ENCODE measurements at regions not wholly inside any gene's neighbourhood (a gene's known extent, or its start where the extent isn't known, plus 50 kb on each side); places are given as distances from the start of the nearest gene placed in this dataset.
A peak's percentile ranks its signal among the peaks of the same experiment; 100 is the strongest.

DNA sequence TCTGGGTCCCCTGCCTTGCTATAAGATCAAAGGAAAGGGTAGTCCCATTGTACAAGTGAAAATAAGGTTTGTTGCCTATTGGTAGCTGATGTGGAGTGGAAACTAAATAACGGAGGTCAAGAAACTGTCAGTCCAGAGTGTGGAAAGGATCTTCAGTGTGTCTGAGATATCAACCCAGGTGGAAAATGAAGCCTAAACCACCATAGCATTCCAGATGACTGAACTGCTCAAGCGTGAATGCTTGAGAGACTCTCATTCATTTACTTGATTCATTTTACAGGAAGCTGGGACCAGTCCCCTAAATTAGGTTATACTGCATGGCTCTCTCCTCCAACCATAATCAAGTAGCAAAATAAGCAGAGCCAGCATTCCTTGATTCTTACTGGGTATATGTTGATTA is 116.0 kb upstream of the SLC28A3 start:
- no peak for DNase-seq

GRCh38 chr9:84460695-84461094 is 120.1 kb upstream of the SLC28A3 start:
- DNase-seq: no peak

DNA sequence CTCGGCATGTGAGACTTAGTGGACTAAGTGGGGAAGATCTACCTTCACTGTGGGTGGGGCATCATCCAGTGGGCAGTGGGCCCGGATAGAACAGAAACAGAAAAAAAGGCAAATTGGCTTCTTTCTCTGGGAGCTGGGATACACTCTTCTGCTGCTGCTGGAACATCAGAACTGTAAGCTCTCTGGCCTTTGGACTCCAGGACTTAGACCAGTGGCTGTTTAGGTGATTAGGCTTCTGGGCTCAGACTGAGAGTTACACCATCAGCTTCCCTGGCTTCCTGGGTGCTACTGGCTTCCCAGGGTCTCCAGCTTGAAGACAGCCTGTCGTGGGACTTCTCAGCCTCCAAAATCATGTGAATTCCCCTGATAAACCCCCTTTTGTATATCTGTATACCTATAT is 122.7 kb upstream of the SLC28A3 start:
- DNase-seq: no peak

DNA sequence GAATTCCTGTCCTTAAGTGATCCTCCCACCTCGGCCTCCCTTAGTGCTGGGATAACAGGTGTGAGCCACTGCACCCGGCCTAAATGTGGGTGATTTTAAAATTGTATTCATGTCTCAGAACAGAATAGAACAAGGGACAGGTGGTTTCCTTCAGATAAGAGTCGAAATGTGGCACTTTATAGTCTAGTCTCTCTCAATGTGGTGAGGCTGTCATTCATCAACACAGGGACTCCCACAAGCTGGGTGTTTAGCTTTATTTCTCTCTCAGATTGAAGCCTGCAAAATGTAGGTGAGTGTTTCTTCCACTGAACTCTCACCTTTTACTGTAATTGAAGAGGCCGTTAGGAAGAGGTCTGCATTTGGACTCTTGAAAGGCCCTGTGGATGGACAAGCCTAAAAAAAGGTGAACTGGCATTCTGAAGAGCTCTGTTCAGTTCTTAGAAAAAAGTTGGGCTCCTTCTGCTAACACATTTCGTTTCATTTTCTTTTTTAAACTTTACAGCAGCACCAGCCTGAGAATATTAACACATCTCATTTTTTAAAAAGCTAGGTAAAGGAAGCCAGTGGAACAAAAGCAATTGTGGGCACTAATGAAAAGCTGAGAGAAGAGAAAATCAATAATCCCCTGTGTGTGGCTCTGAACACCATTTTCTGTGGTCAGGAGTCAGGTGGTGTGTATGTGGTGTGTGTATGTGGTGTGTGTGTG is 126.2 kb upstream of the SLC28A3 start:
- DNase-seq: no peak

- DNase-seq: no peak
Measured at GRCh38 chr9:84471816-84472215, 131.3 kb upstream of the SLC28A3 start.

- DNase-seq: no peak
Measured at GRCh38 chr9:84478996-84479395, 138.4 kb upstream of the SLC28A3 start.

- DNase-seq: no peak
Measured at GRCh38 chr9:84480071-84480470, 139.5 kb upstream of the SLC28A3 start.

GRCh38 chr9:84481231-84481630 is 140.7 kb upstream of the SLC28A3 start:
- no peak for DNase-seq

DNA sequence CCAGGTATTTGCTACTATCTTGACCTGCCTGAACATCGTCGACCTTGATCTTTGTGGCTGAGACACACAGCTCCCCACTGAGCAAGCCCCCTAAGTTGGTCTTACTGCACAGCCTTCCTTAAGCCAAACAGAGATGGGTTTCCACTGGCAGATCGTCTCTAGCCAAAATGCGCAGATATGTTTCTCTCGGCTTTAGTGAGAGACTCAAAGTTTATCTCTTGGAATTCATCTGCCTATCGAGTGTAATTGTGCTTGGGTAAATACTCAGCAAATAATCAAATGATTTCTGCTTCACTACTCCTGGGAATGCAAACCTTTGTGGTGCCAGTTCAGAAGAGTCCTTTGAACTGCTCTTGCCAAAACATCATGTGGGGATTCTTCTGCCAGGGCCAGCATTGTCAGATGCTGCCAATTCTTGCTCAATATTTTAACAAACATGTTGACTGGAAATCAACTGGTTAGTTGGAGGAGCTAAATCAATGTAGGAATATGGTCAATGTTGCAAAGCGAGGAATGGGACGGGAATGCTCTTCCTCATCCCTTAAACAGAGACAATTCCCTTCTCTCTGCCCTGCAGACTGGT is 141.2 kb upstream of the SLC28A3 start:
- no peak for DNase-seq

GRCh38 chr9:84482607-84483006 is 142.0 kb upstream of the SLC28A3 start:
- no peak for DNase-seq

- DNase-seq: no peak
Measured at GRCh38 chr9:84484172-84484571, 143.6 kb upstream of the SLC28A3 start.

DNA sequence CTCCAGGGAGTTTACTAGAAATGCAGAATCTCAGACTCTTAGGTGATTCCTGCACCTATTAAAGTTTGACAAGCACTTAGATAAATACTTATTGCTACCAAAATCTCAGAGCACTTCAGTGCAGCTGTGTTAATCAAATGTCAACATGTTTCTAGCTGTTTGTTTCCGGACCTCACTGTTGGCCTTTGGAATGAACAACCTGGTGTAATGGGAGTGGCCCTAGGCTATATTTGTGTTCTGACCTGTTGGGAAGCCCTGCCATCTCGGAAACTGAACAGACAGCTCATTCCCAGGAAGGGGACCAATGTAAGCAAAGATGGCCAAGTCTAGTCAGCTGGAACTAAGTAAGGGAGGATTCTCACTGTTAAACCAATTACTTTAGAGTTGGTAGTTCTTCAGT is 145.0 kb upstream of the SLC28A3 start:
- DNase-seq: no peak

GRCh38 chr9:84486663-84487062 is 146.1 kb upstream of the SLC28A3 start:
- no peak for DNase-seq

- no peak for DNase-seq
Measured at GRCh38 chr9:84490206-84490841, 149.8 kb upstream of the SLC28A3 start.

GRCh38 chr9:84490842-84491325 is 150.3 kb upstream of the SLC28A3 start:
- no peak for DNase-seq

- DNase-seq: peak; percentile 65
Measured at GRCh38 chr9:84492366-84493159, 152.0 kb upstream of the SLC28A3 start.

- DNase-seq: no peak
Measured at GRCh38 chr9:84493284-84493947, 152.9 kb upstream of the SLC28A3 start.

DNA sequence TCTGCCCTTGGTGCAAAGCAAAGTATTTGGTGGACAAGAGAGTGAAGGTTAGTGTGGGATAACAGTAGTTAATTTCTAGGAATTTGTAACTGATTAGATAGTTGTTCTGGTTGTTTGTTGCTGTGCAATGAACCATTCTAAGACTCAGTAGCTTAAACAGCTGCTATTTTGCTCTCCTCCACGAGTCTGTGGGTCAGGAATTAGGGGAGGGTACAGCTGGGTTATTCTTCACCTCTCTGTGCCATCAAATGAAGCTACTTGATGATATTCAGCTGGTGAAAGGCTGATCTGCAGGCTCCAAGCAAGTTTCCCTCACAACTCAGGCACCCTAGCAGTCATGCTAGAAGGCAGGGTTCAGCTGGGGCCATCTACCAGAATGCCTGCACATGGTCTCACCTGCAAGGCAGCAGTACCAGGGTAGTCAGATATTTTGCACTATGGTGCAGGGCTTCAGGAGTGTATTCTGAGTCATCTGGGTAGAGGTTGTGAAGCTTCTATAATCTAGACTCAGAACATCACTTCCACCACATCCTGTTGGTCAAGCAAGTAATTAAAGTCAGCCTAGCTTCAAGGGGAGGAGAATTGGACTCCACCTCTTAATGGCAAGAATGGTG is 159.5 kb upstream of the SLC28A3 start:
- DNase-seq: no peak

GRCh38 chr9:84500826-84501225 is 160.3 kb upstream of the SLC28A3 start:
- DNase-seq: no peak

GRCh38 chr9:84501587-84501986 is 161.0 kb upstream of the SLC28A3 start:
- no peak for DNase-seq

DNA sequence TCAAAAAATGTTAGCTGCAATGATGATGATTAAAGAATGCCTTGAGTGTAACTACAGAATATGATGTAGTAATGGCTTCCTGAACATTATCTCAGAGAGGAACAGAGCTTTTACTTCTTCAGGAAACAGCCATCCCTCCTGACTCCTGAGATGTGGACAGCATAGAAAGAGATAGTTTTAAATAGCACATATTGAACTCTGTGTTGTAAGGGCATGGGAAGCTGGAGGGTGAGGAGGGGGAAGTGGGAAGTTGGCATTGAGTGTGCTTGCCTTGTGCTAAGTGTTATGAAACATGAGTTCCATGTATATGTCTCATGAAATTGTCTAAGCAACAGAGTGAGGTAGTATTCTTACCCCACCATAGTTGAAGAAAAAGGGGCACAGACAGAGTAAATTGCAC is 161.5 kb upstream of the SLC28A3 start:
- DNase-seq: no peak

DNA sequence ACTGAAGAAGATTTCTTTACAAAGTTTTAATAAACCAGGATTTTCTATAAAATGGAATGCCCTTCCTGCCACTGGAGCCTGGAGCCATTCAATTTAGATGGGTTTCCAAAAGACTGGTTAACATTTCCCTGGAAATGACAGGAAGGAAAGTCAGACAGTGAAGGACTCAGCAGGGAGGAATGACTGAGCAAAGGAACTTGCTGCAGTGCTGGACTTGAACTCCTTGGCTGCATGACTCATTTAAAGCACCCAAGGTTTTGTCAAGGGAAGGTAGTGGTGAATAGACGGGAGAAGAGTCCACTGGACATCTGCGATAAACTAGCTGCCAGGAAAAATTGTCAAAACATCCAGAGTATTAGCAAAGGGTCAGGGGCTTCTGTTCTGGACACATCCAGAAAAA is 163.8 kb upstream of the SLC28A3 start:
- no peak for DNase-seq
